ENCODE measurements at regions not wholly inside any gene's neighbourhood (a gene's known extent, or its start where the extent isn't known, plus 50 kb on each side); places are given as distances from the start of the nearest gene placed in this dataset.

GRCh38 chr6:145306489-145306888, 428.8 kb downstream of the EPM2A start:
- DNase-seq: no peak

- no peak for DNase-seq
Measured at GRCh38 chr6:145309842-145310535, 425.3 kb downstream of the EPM2A start.

- no peak for DNase-seq
Measured at GRCh38 chr6:145312481-145312880, 422.8 kb downstream of the EPM2A start.

GRCh38 chr6:145313041-145313855, 422.1 kb downstream of the EPM2A start:
- no peak for DNase-seq

- DNase-seq: no peak
Measured at GRCh38 chr6:145315982-145316600, 419.2 kb downstream of the EPM2A start.

- DNase-seq: no peak
Measured at GRCh38 chr6:145318952-145319351, 416.4 kb downstream of the EPM2A start.

- DNase-seq: no peak
Measured at GRCh38 chr6:145319605-145320004, 415.7 kb downstream of the EPM2A start.

GRCh38 chr6:145323646-145324045, 411.7 kb downstream of the EPM2A start:
- DNase-seq: no peak

- DNase-seq: no peak
Measured at GRCh38 chr6:145327586-145327985, 407.7 kb downstream of the EPM2A start.

- DNase-seq: no peak
Measured at GRCh38 chr6:145329257-145329656, 406.1 kb downstream of the EPM2A start.

- no peak for DNase-seq
Measured at GRCh38 chr6:145331066-145331465, 404.3 kb downstream of the EPM2A start.

GRCh38 chr6:145332011-145332410, 403.3 kb downstream of the EPM2A start:
- DNase-seq: no peak

GRCh38 chr6:145336119-145336518, 399.2 kb downstream of the EPM2A start:
- no peak for DNase-seq

- DNase-seq: no peak
Measured at GRCh38 chr6:145339089-145339488, 396.2 kb downstream of the EPM2A start.

- no peak for DNase-seq
Measured at GRCh38 chr6:145340256-145340655, 395.1 kb downstream of the EPM2A start.

GRCh38 chr6:145345094-145345493, 390.2 kb downstream of the EPM2A start:
- no peak for DNase-seq

GRCh38 chr6:145347216-145347615, 388.1 kb downstream of the EPM2A start:
- DNase-seq: no peak

GRCh38 chr6:145349950-145350510, 385.3 kb downstream of the EPM2A start:
- no peak for DNase-seq

- DNase-seq: no peak
Measured at GRCh38 chr6:145350928-145351327, 384.4 kb downstream of the EPM2A start.

GRCh38 chr6:145352382-145353080, 382.8 kb downstream of the EPM2A start:
- no peak for DNase-seq

- no peak for DNase-seq
Measured at GRCh38 chr6:145360865-145361264, 374.5 kb downstream of the EPM2A start.

- no peak for DNase-seq
Measured at GRCh38 chr6:145367149-145367548, 368.2 kb downstream of the EPM2A start.

- DNase-seq: no peak
Measured at GRCh38 chr6:145368075-145368474, 367.2 kb downstream of the EPM2A start.

All from activated CD8-positive, alpha-beta memory T cell treated with anti-CD3 and anti-CD28 coated beads, Interleukin-2, amount 50 U/mL, for 48 hours (primary cell).